ENCODE measurements at regions not wholly inside any gene's neighbourhood (a gene's known extent, or its start where the extent isn't known, plus 50 kb on each side); places are given as distances from the start of the nearest gene placed in this dataset.
"Not testable (repeated sequence)": the region's sequence is repeated elsewhere in the genome, so short reads cannot be mapped to it uniquely, and the experiment has no call there.

- no peak for DNase-seq
Observed at GRCh38 chr14:81765651-81766275, 232.1 kb upstream of the SEL1L start.

GRCh38 chr14:81766321-81766915, 232.8 kb upstream of the SEL1L start:
- DNase-seq, result no peak

DNA sequence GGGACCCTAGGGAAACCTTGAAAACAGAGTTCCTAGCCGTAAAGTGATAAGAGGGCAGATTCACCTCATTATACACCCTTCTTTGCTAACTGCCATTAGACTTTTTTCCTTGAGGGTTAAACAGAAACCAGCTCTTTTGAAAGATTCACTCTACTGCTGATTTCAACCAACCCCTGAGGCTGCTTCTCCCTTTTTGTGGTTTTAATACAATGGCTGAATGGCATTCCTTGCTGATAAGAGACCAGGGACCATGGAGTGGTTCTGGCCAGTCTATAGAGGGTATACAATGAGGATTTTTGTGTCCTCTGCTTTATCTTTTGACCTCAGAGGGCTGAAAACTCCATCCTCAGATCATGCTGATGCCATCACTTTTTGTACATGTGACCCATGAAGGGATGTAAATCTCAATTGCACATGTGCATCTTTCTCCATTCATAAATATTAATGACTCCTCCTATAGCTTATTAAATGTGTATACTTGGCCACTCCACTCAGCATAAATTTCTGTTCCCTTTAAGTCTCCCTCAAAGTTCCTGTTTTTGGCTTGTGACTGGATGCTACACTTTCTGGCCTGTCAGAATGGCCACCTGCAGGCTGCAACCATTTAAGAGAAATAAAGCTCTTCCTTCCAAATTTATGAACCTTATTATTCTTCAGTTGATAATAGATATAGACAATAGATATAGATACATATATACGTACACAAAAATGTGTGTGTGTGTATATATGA, 233.8 kb upstream of the SEL1L start:
- no peak for DNase-seq

GRCh38 chr14:81771651-81772275, 238.1 kb upstream of the SEL1L start:
- DNase-seq, result no peak

DNA sequence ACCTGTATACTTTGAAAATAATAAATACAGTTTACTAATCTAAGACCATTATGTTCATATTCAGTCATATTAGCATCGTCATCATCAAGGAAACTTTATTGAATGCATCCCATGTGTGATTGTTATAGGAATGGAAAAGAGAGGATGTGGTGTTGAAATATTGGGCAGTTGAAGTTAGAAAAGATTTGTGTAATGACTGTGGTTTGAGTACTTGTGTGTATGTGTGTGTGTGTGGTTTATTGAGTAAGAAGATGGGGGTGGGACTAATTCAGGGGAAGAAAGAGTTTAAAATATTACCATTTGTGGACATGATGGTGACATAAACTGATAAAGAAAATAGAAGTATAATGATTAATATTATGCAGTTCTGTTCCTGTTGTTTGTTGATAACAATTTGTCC, 238.7 kb upstream of the SEL1L start:
- DNase-seq, result no peak

DNA sequence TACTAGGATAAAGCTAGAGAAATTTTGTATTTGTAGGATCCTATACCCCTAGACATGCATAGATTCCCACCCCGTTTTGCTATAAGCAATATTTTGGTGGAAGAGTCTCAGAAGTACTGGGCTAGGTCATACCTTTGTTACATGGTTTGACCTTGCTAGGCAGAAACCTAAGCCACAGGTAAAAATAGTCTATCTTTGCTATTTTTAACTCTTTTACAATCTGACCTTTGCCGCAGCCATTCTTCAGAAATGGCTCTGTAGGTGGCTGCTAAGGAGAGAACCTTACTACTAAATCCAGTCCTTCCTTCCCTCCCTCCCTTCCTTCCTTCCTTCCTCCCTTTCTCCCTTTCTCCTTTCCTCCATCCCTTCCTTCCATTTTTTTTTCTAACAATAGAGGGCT, 242.9 kb upstream of the SEL1L start:
- no peak for DNase-seq

DNA sequence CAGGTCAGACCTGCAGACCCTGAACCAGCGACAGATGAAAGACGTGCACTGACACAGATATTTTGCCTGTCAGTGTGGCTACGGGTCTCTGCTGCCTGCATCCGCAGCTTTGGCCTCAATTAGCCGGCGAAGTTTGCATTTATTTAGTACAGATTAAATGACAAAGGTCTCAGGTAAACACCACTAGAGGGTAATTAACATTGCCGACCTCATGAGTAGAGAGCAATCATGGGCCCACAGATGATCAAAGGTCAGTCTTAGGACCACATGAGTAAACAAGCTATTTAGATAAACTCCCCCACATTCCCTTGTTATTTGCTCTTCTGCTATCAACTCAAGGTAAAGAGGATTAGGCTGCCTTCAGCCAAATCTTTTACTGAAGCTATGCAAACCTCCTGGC, 248.1 kb upstream of the SEL1L start:
- DNase-seq, result not testable (repeated sequence)

GRCh38 chr14:81784084-81784483, 250.4 kb upstream of the SEL1L start:
- DNase-seq, result no peak

DNA sequence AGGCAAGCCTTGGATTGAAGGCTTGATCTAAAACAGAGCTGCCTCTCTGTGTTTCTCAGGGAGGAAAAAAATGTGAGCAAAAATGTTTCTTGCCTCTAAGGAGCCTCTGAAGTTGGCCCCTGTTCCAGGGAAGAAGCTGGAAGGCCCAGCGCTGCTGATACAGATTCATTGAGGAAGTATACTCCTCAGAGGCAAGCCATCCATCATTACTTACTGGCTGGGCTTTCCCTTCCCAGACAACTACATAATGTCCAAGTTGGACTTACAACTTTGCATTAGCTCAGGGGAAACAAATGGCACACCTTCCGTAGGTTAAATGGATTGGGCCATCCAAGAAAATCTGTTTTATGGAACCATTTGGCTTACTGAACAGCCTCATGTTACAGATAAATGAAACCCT, 263.7 kb upstream of the SEL1L start:
- no peak for DNase-seq

DNA sequence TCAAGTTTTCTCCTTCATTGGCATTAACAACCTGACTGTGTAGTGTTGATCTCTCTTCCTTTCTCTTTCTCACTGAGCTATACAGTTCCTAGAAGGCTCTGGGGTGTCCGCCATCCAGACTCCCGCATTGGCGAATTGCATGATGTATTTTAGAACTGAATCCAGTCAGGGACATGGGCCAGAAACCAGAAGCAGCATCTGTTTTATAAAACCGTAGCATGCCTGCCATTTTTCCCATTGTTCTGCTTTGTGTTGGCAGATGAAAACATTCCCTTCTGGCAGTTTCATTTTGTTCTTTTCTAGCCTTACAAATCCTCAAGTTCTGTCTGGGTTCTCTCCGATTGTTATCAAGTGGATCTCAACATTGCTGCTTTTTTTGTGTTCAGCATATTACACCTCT, 268.3 kb upstream of the SEL1L start:
- no peak for DNase-seq

GRCh38 chr14:81802341-81802740, 268.7 kb upstream of the SEL1L start:
- DNase-seq, result no peak

DNA sequence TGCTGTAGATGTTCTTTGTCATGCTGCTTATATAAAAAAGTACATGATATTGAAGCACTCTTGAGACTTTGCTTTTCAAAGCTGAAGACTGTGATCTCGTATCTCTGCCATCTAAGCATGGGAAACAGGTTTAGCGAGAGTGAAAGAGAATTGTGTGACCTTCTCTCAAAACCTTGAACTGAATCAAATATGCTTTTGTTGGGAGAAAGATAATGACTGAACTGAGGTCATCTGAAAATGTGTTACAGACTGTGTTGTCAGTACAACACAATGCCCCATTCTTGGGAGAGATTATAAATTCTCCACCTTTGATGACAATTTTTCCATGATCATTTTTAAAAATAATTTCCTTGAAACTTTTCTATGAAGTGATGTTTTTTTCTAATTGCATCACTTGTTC, 272.1 kb upstream of the SEL1L start:
- no peak for DNase-seq

- DNase-seq, result no peak
Observed at GRCh38 chr14:81811705-81812269, 278.1 kb upstream of the SEL1L start.

- no peak for DNase-seq
Observed at GRCh38 chr14:81818271-81818670, 284.6 kb upstream of the SEL1L start.

- DNase-seq, result no peak
Observed at GRCh38 chr14:81819344-81819743, 285.7 kb upstream of the SEL1L start.

GRCh38 chr14:81819910-81820309, 286.3 kb upstream of the SEL1L start:
- DNase-seq, result no peak

DNA sequence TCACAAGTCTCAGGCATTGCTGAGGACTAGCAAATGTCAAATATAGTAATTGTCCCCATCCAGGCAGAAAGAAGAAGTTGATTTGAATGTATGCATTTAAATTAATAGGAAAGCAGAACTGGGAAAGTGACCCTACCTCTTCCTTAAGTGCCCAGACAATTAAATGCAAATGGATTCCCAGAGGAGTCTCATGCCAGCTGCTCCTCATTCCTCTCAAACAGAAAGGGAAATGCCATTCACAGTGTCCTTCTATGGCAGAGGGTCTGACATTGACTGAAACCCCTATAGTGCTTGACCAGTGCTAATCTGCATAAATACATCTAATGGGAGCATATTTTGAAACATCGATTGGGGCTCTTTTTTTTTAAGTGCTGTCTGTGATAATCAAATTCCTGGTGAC, 292.4 kb upstream of the SEL1L start:
- no peak for DNase-seq

DNA sequence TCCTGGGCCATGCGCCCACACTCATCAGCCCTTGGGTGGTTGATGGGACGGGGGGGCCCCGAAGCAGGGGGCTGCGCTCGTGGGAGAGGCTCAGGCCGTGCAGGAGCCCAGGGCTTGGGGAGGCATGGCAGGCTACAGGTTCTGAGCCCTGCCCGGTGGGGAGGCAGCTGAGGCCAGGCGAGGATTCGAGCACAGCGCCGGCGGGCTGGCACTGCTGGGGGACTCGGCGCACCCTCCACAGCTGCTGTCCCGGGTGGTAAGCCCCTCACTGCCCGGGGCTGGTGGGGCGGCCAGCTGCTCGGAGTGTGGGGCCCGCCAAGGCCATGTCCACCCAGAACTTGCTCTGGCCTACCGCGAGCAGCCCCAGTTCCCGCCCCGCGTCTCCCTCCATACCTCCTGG, 295.8 kb upstream of the SEL1L start:
- no peak for DNase-seq

DNA sequence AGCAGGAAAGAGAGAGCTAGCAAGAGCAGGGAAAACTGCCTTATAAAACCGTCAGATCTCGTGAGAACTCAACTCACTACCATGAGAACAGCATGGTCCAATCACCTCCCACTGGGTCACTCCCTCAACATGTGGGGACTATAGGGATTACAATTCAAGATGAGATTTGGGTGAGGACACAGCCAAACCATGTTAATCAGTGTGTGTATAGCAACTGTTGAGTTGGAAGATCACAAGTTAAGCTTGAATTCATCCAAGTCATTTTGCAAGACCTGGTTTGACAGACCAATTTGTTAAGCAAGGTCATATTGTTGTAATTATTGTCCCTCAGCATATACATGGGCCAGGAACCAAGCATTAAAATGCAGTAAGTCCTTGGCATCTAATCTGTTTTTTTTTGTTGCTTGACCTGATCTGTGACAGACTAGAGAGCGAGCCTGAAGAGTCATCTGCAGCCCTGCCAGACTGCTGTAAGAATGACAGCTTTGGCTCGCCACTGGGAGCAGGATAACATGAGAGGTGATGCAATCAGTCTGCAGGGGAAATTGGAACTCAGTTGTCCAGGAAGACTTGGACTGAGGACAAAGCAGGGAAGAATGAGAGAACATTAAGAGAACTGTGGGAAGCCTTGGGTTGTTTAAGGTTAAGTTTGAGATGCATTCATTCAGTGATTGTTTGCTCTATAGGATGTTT, 297.6 kb upstream of the SEL1L start:
- DNase-seq, result no peak

- no peak for DNase-seq
Observed at GRCh38 chr14:81834308-81834707, 300.7 kb upstream of the SEL1L start.

GRCh38 chr14:81837304-81837703, 303.7 kb upstream of the SEL1L start:
- DNase-seq, result no peak

GRCh38 chr14:81839056-81839455, 305.4 kb upstream of the SEL1L start:
- DNase-seq, result no peak

- DNase-seq, result no peak
Observed at GRCh38 chr14:81841346-81841745, 307.7 kb upstream of the SEL1L start.

Data from SHP77 (cell line).